GM12878 (cell line): ENCODE measurements at regions not wholly inside any gene's neighbourhood (a gene's known extent, or its start where the extent isn't known, plus 50 kb on each side); places are given as distances from the start of the nearest gene placed in this dataset.

Experiments
- ATAC-seq: fragments of 200-7000 bp; cut with Tn5 transposase; 3 replicates; pipeline ENCODE4 v1.9.1; 2020; ENCODE audit warnings: mild to moderate bottlenecking, moderate library complexity
- BruUV-seq: library from RNA; stranded (reverse); fragments of 400-500 nt; replicated peaks from 2 replicates; lab custom pipeline; 2021; lab: Mats Ljungman, UMichigan
- CTCF ChIA-PET: fragments of 300-600 bp; sonication (Branson Sonifier 250); formaldehyde crosslinking; extraction: SDS; loops from one replicate; lab custom pipeline; 2021; ENCODE audit warnings: inconsistent platforms; lab: Yijun Ruan, JAX
- POLR2A ChIA-PET: fragments of 350-600 bp; formaldehyde crosslinking; extraction: SDS; loops from one replicate; lab custom pipeline; 2021; ENCODE audit warnings: inconsistent platforms; lab: Charles Lee
- RAD21 ChIA-PET: fragments of 300-600 bp; sonication (Branson Sonifier 250); formaldehyde crosslinking; loops from one replicate; lab custom pipeline; 2023; ENCODE audit warnings: antibody characterized with exemption; ENCODE audit not compliant: unreplicated experiment; lab: Charles Lee
- SMC1A ChIA-PET: fragments of 300-600 bp; sonication (Branson Sonifier 250); formaldehyde crosslinking; loops from one replicate; lab custom pipeline; 2023; ENCODE audit not compliant: unreplicated experiment, uncharacterized antibody; lab: Charles Lee
- DNase-seq: peaks from one replicate; pipeline ENCODE4 v3.0.0-alpha.2; 2011; ENCODE audit warnings: low read depth, low spot score
- FAIRE-seq: peaks from 3 replicates; lab custom pipeline; 2011; peaks lifted over from hg19 to GRCh38; lab: Jason Lieb, UNC
- H2AFZ ChIP-seq: 2 replicates; pipeline ENCODE4 v1.6.0; 2011; ENCODE audit warnings: low read depth, low read length, control low read depth; ENCODE audit not compliant: control insufficient read depth
- H3K27ac ChIP-seq: 2 replicates; pipeline ENCODE4 v1.5.1; 2011; ENCODE audit warnings: control low read depth; ENCODE audit not compliant: control insufficient read depth, insufficient read depth
- H3K27me3 ChIP-seq, 2 experiments: replicated peaks in 1 of 2; 2 replicates each; pipeline versions ENCODE4 v1.6.0 to v1.6.1; 2011; ENCODE audit warnings: low read length in 1 of 2; ENCODE audit not compliant: control insufficient read depth in 2 of 2, insufficient read depth in 2 of 2
- H3K36me3 ChIP-seq, 2 experiments: 2 replicates each; pipeline ENCODE4 v1.5.1; 2011; ENCODE audit warnings: low read length in 1 of 2; ENCODE audit not compliant: control insufficient read depth in 2 of 2, insufficient read depth in 2 of 2
- H3K4me1 ChIP-seq: 2 replicates; pipeline ENCODE4 v1.6.1; 2011; ENCODE audit warnings: mild to moderate bottlenecking, low read length, moderate library complexity, mixed read lengths; ENCODE audit not compliant: control insufficient read depth, insufficient read depth
- H3K4me2 ChIP-seq: 2 replicates; pipeline ENCODE4 v1.6.0; 2011; ENCODE audit warnings: control low read depth; ENCODE audit not compliant: control insufficient read depth, insufficient read depth
- H3K4me3 ChIP-seq: fragments of 200-600 bp; sonication (generic); 2 replicates; pipeline ENCODE4 v1.5.1; 2016
- H3K79me2 ChIP-seq: 2 replicates; pipeline ENCODE4 v1.6.0; 2011; ENCODE audit warnings: low read length; ENCODE audit not compliant: control insufficient read depth, insufficient read depth
- H3K9ac ChIP-seq: 2 replicates; pipeline ENCODE4 v1.8.0; 2011; ENCODE audit warnings: low read length, control low read depth, mixed read lengths; ENCODE audit not compliant: control insufficient read depth, insufficient read depth
- H3K9me3 ChIP-seq: replicated peaks from 3 replicates; pipeline ENCODE4 v1.5.1; 2011; ENCODE audit warnings: mild to moderate bottlenecking, low read length; ENCODE audit not compliant: control insufficient read depth, insufficient read depth
- H4K20me1 ChIP-seq: 2 replicates; pipeline ENCODE4 v1.6.0; 2011; ENCODE audit not compliant: control insufficient read depth, insufficient read depth
- BRCA1 ChIP-seq: IDR thresholded peaks from 2 replicates; pipeline ENCODE4 v1.6.1; 2011; ENCODE audit warnings: low read depth, low read length, improper control_type of control experiment
- CBFB ChIP-seq: IDR thresholded peaks from 2 replicates; pipeline ENCODE4 v1.6.1; 2016; ENCODE audit warnings: antibody characterized with exemption, low read depth
- ESRRA ChIP-seq: IDR thresholded peaks from 2 replicates; pipeline ENCODE4 v1.6.1; 2012; ENCODE audit warnings: mild to moderate bottlenecking, low read length, improper control_type of control experiment
- HCFC1 ChIP-seq: fragments of 150-350 bp; IDR thresholded peaks from 2 replicates; pipeline ENCODE4 v1.6.1; 2014; ENCODE audit warnings: low read length
- HDAC6 ChIP-seq: fragments of 200-600 bp; sonication (generic); IDR thresholded peaks from one replicate; pipeline ENCODE4 v1.8.0; 2017; ENCODE audit warnings: antibody characterized with exemption; ENCODE audit not compliant: unreplicated experiment
- IKZF1 ChIP-seq: fragments of 450-650 bp; conservative IDR thresholded peaks from 2 replicates; pipeline ENCODE4 v1.6.1; 2017; ENCODE audit warnings: antibody characterized with exemption, mild to moderate bottlenecking
- MTA2 ChIP-seq: fragments of 450-650 bp; IDR thresholded peaks from 2 replicates; pipeline ENCODE4 v1.6.1; 2016; ENCODE audit warnings: low read depth, mild to moderate bottlenecking, moderate library complexity
- MXI1 ChIP-seq: fragments of 150-350 bp; IDR thresholded peaks from 2 replicates; pipeline ENCODE4 v1.6.1; 2011; ENCODE audit warnings: low read depth, mild to moderate bottlenecking, inconsistent platforms, low read length, improper control_type of control experiment
- PAX8 ChIP-seq: fragments of 450-650 bp; IDR thresholded peaks from 2 replicates; pipeline ENCODE4 v1.6.1; 2017; ENCODE audit warnings: mild to moderate bottlenecking, moderate library complexity
- RAD51 ChIP-seq: fragments of 450-650 bp; IDR thresholded peaks from 2 replicates; pipeline ENCODE4 v1.6.1; 2016; ENCODE audit warnings: moderate library complexity, mild to moderate bottlenecking, inconsistent platforms
- RCOR1 ChIP-seq: conservative IDR thresholded peaks from 2 replicates; pipeline ENCODE4 v1.6.1; 2012; ENCODE audit warnings: low read depth, low read length, improper control_type of control experiment
- STAT3 ChIP-seq: IDR thresholded peaks from 2 replicates; pipeline ENCODE4 v1.6.1; 2011; ENCODE audit warnings: low read depth, low read length, improper control_type of control experiment
- ZNF217 ChIP-seq: fragments of 450-650 bp; IDR thresholded peaks from 2 replicates; pipeline ENCODE4 v1.6.1; 2017; ENCODE audit warnings: antibody characterized with exemption, mild to moderate bottlenecking
- WGBS: methylation state at CpG from one replicate; pipeline ENCODE4 v1.1.6; 2016; ENCODE audit warnings: low lambda C conversion rate; ENCODE audit not compliant: insufficient replicate concordance, insufficient coverage; ENCODE audit errors: missing lambda C conversion rate; 5-methylcytosine and 5-hydroxymethylcytosine counted together
- in situ Hi-C: fragments of 300-500 bp; cut with MboI; formaldehyde crosslinking; loops from 9 replicates; pipeline ENCODE4 v1.14.3; 2018; ENCODE audit warnings: mixed read lengths
- intact Hi-C: fragments of 100-400 bp; cut with micrococcal nuclease; formaldehyde crosslinking; loops from one replicate; pipeline ENCODE4 v1.14.2; 2022; ENCODE audit not compliant: unreplicated experiment
- TF ChIP-seq, protein P1 (sequence below): fragments of 450-650 bp; IDR thresholded peaks from 2 replicates; pipeline ENCODE4 v1.6.1; 2018; ENCODE audit warnings: borderline replicate concordance, mild to moderate bottlenecking; ENCODE audit not compliant: partially characterized antibody

DNA sequence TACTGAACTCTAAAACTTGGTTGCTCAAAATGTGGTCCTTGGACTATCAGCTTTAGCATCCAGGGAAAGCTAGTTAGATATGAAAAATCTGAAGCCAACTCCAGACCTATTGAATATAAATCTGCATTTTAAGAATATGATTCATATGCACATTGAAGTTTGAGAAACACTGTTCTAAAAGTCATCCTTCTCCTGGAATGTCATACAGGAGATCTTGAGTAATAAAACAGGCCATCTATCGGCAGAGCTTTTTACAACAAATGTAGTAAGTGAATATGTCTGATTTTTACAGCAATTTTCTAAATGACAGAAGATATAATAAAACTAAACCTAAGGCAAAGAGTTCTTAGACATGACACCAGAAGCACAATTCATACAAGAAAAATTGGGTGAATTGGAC lies 140.4 kb downstream of the PMP22 start:
- Histone ChIP-seq H3K9ac (no peak overlapping the region), H3K4me1 (no peaks in the 10 kb centered on the region), H2AFZ (no peak overlapping the region), H3K4me2 (no peak overlapping the region), H3K27ac (no peak overlapping the region), H4K20me1 (no peaks in the 10 kb centered on the region), H3K27me3 (no peaks in the 10 kb centered on the region), H3K4me3 (no peak overlapping the region), H3K79me2 (no peaks in the 10 kb centered on the region), H3K36me3 (no peaks in the 10 kb centered on the region), H3K9me3 (no peaks in the 10 kb centered on the region)
- TF ChIP-seq MXI1 (no peak), ESRRA (no peak), RCOR1 (no peak), CBFB (no peak), IKZF1 (no peak), ZNF217 (no peak), PAX8 (no peak), RAD51 (no peak), HDAC6 (no peak), STAT3 (no peak), HCFC1 (no peak), BRCA1 (no peak), MTA2 (no peak)
- TF ChIP-seq, protein P1, sequence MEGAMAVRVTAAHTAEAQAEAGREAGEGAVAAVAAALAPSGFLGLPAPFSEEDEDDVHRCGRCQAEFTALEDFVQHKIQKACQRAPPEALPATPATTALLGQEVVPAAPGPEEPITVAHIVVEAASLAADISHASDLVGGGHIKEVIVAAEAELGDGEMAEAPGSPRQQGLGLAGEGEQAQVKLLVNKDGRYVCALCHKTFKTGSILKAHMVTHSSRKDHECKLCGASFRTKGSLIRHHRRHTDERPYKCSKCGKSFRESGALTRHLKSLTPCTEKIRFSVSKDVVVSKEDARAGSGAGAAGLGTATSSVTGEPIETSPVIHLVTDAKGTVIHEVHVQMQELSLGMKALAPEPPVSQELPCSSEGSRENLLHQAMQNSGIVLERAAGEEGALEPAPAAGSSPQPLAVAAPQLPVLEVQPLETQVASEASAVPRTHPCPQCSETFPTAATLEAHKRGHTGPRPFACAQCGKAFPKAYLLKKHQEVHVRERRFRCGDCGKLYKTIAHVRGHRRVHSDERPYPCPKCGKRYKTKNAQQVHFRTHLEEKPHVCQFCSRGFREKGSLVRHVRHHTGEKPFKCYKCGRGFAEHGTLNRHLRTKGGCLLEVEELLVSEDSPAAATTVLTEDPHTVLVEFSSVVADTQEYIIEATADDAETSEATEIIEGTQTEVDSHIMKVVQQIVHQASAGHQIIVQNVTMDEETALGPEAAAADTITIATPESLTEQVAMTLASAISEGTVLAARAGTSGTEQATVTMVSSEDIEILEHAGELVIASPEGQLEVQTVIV, result no peak
- 0% methylated on average over 1 of the region's 1 CpG for WGBS
- POLR2A ChIA-PET, result no interaction called here
- in situ Hi-C loops (no loop called here), intact Hi-C loops (no loop called here)
- RAD21 ChIA-PET, result no interaction called here
- SMC1A ChIA-PET, result no interaction called here
- no peak for ATAC-seq
- FAIRE-seq, result no peak
- no peak for DNase-seq
- no TSS peak for BruUV-seq
- CTCF ChIA-PET, result no interaction called here
